Activated CD4-positive, alpha-beta memory T cell treated with anti-CD3 and anti-CD28 coated beads, Interleukin-2, amount 10 ng/mL, durations not matched to agents 7 days and 5 days (primary cell): ENCODE measurements at regions not wholly inside any gene's neighbourhood (a gene's known extent, or its start where the extent isn't known, plus 50 kb on each side); places are given as distances from the start of the nearest gene placed in this dataset.

ENCODE experiments used
- CTCF ChIA-PET: fragments of 350-600 bp; sonication (Branson Sonifier 250); formaldehyde crosslinking; loops from one replicate; lab custom pipeline; 2021; ENCODE audit warnings: antibody characterized with exemption, inconsistent platforms; lab: Charles Lee
- POLR2A ChIA-PET: fragments of 350-600 bp; sonication (Branson Sonifier 250); formaldehyde crosslinking; loops from one replicate; lab custom pipeline; 2021; ENCODE audit warnings: antibody characterized with exemption; lab: Charles Lee
- DNase-seq: peaks from one replicate; pipeline ENCODE4 v3.0.0-alpha.2; 2020
- H3K27ac Mint-ChIP-seq: one replicate; pipeline ENCODE4 v1.8.0; 2021; ENCODE audit warnings: mild to moderate bottlenecking, mixed read lengths
- H3K27me3 Mint-ChIP-seq: one replicate; pipeline ENCODE4 v1.8.0; 2021; ENCODE audit warnings: mixed read lengths
- H3K36me3 Mint-ChIP-seq: one replicate; pipeline ENCODE4 v1.8.0; 2021; ENCODE audit warnings: low read depth, mixed read lengths
- H3K4me1 Mint-ChIP-seq: one replicate; pipeline ENCODE4 v1.8.0; 2021; ENCODE audit warnings: mixed read lengths
- H3K4me3 Mint-ChIP-seq: one replicate; pipeline ENCODE4 v1.8.0; 2021; ENCODE audit warnings: mild to moderate bottlenecking, mixed read lengths
- H3K9me3 Mint-ChIP-seq: one replicate; pipeline ENCODE4 v1.8.0; 2021; ENCODE audit warnings: mixed read lengths

DNA sequence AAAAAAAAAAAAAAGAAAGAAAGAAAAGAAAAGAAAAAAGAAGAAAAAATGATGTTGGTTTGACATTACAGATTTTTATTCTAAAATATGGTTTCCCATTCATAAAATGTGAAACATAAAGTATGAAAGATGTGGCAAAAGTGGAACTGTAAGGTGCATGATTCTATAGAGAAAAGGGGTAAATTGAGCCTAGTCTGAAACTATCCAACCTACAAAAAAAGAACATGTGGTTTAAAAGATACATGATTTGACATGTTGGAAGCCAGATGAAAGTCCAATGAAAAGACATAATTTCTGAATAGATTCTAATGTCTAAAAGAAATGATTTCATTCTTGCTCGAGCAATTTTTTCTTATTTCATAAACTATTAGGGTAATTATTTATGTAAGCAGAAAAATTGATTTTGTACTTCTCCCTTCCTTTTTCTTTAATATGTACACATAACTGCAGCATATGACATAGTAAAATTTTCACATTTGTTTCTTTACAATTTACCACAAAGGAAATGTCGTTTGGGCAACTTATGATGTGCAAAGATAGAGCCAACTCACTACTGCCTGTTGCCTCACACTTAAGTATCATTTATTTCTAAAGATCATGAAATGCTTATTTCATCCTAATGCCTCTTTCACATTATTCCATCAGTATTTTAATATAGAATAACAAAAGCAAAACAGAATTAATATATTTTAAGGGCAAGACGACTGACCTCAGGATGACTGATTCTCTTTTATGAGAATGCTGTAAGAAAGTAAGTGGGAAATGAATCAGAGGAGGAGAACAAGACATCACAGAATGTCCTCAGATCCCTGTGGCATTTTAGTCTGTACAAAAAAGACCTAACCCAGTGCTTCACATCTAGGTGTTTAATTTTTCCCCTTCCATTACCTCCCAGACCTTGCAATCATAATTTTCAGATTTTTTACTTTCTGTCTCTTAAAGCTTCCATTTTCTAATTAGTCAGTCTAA lies 165.8 kb upstream of the HMCN1 start:
- no peaks in the 10 kb centered on the region for H3K27me3 Mint-ChIP-seq
- POLR2A ChIA-PET = interaction anchor here (0.8 to 3.8 kb wide), 6 partner anchors 27 to 411 kb away, joined by 3 to 36 read pairs (median 4); partner anchors contain the start of gene IVNS1ABP
- peak overlapping the region; percentile 34 for H3K27ac Mint-ChIP-seq
- no peak overlapping the region for H3K4me3 Mint-ChIP-seq
- H3K36me3 Mint-ChIP-seq = peaks cover 13% of the 10 kb centered on the region
- no peak for DNase-seq
- CTCF ChIA-PET = interaction anchor here (0.6 to 1.8 kb wide), 4 partner anchors 8 to 330 kb away, joined by 3 to 7 read pairs (median 4); no protein-coding TSS in a partner anchor
- H3K4me1 Mint-ChIP-seq = peaks cover 45% of the 10 kb centered on the region
- H3K9me3 Mint-ChIP-seq = peaks cover 6% of the 10 kb centered on the region

DNA sequence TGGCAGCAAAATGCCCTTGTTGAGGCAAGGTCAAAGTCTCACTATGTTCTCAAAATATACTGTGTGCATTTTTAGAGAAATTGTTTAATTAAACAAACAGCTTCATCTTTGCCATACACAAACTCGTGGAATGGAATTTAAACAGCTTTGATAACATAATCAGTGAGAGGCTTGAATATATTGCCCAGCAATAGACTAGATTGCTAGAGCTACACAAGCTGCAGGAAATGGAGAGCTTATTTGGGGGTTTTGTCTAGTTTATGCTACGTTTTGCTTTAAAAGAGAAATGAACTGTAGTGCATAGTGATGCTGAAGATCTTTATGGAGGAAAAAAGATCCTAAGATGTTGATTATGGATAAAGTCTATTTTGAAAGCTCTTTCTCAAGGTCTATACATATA lies 166.8 kb upstream of the HMCN1 start:
- no peaks in the 10 kb centered on the region for H3K27me3 Mint-ChIP-seq
- no peak overlapping the region for H3K4me3 Mint-ChIP-seq
- peaks cover 6% of the 10 kb centered on the region for H3K9me3 Mint-ChIP-seq
- CTCF ChIA-PET = interaction anchor here (0.7 to 1.8 kb wide), 2 partner anchors 20 to 28 kb away, joined by 4 to 7 read pairs; no protein-coding TSS in a partner anchor
- H3K36me3 Mint-ChIP-seq = peaks cover 18% of the 10 kb centered on the region
- peaks cover 52% of the 10 kb centered on the region for H3K4me1 Mint-ChIP-seq
- H3K27ac Mint-ChIP-seq = peak overlapping the region; percentile 76
- POLR2A ChIA-PET = interaction anchor here (0.8 to 3.8 kb wide), 10 partner anchors 9 to 410 kb away, joined by 3 to 36 read pairs (median 4); partner anchors contain the start of gene IVNS1ABP
- DNase-seq = no peak

DNA sequence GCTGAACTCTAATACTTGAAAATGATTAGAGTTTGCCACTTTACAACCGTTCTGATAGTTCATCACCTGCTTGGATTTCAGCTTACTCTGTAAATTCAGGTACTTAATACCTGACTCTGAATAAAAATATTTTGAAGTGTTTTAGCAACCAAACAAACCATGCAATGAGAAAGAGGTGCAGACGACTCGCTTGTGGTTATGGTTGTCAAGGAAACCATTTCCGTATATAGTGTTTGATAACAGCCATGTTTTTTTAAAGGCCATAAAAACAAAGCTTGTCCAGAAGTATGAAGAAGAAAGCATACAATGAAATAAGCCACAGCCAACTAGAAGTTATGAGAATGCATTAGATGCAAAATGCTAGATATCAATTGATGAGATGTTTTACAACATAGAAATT lies 167.2 kb upstream of the HMCN1 start:
- Mint-ChIP-seq H3K4me1 (peaks cover 56% of the 10 kb centered on the region), H3K9me3 (peaks cover 4% of the 10 kb centered on the region), H3K4me3 (no peak overlapping the region), H3K27ac (peak overlapping the region; percentile 76), H3K27me3 (no peaks in the 10 kb centered on the region), H3K36me3 (peaks cover 16% of the 10 kb centered on the region)
- ChIA-PET CTCF (interaction anchor here (0.8 to 1.8 kb wide), 2 partner anchors 29 to 250 kb away, joined by 3 to 7 read pairs; partner anchors contain the start of gene IVNS1ABP), POLR2A (interaction anchor here (0.7 to 3.8 kb wide), 10 partner anchors 8 to 409 kb away, joined by 3 to 36 read pairs (median 4); partner anchors contain the start of gene IVNS1ABP)
- DNase-seq = peak; percentile 51

DNA sequence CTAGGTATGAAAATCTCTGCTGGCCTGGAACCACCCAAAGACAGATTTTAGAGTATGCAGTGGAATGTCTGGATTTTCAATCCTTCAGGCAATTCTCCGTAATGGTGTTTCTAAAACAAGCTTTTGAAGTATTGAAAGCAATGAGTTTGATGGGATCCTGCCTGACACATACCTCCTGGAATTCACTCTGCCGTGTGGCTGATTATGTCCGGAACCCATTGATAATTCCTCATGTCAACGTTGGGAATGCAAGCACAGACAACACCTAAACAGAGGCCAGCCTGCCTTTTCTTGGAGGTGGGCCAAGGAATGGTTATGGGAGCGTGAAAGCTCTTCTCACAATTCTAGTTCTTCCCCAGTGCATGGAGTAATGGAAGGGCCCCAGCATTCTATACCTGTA lies 168.9 kb upstream of the HMCN1 start:
- no peak overlapping the region for H3K27ac Mint-ChIP-seq
- no peak overlapping the region for H3K4me3 Mint-ChIP-seq
- H3K9me3 Mint-ChIP-seq = peaks cover 2% of the 10 kb centered on the region
- H3K27me3 Mint-ChIP-seq = no peaks in the 10 kb centered on the region
- H3K4me1 Mint-ChIP-seq = peaks cover 71% of the 10 kb centered on the region
- peaks cover 12% of the 10 kb centered on the region for H3K36me3 Mint-ChIP-seq
- DNase-seq = no peak
- ChIA-PET POLR2A (interaction anchor here (3.8 kb wide), 1 partner anchor 248 kb away, joined by 36 read pairs; the partner anchor contains the start of gene IVNS1ABP), CTCF (interaction anchor here (0.8 kb wide), 1 partner anchor 30 kb away, joined by 3 read pairs; no protein-coding TSS in a partner anchor)

DNA sequence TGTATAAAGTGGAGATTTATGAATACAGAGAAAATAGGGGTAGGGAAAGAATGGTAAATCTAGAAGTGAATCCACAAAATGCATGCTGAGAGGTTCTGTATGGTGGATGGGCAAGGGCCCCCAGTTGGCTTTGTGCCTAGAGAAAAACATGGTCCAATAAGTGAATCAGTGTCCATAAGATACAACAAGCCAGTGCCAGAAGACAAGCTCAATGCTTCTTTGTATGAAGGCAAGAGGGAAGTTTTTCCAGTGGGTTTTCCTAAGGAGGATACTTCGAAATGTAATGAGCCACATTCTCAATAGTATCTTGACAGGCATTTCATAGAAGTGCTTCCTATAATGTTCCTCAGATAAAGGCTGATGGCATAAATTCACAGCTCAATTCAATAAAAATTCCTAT lies 169.4 kb upstream of the HMCN1 start:
- POLR2A ChIA-PET = interaction anchor here (3.8 kb wide), 1 partner anchor 248 kb away, joined by 36 read pairs; the partner anchor contains the start of gene IVNS1ABP

DNA sequence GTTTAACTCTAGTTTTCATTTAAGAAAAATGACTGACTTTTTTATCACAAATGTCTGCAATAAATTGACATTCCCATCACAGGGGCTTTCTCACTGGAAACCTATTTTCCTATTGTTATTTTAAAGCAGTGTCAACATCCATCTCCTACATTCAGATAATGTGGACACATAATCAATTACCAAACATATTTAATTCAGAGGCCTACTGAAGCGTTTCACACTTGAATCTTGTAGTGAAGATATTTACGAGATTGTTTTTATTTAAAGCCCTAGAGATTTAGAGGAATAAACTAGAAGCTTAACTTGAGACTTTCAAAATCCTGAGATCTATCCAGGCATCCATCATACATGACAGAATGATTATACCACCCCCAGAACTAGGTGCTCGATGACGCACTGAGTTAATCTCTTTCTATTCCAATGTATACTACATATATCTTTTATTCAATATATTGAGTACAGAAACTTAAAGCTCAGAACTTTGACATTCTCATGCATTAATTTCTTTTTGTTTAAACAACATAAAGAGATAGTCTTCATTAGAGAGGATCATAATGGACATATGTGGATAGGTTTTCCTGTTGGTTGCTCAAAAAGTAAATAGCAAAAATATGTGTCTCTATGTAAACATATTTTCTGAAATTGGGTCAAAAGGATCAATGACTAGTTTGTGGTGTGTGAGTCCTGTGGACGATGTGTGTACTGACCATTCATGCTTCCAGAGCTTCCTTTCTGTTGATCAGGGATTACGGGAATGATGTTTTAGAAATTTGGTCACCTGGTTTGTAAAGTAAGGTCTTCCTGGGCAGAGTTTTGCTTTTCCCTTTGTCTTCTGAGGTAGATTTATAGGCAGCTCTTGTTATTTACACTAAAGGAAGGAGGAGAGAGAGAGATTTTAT lies 171.5 kb upstream of the HMCN1 start:
- H3K27me3 Mint-ChIP-seq = no peaks in the 10 kb centered on the region
- H3K4me3 Mint-ChIP-seq = no peak overlapping the region
- ChIA-PET POLR2A (interaction anchor here (1.3 to 1.4 kb wide), 2 partner anchors 245 to 247 kb away, joined by 4 to 8 read pairs; partner anchors contain the start of gene IVNS1ABP), CTCF (no interaction called here)
- H3K36me3 Mint-ChIP-seq = peaks cover 12% of the 10 kb centered on the region
- no peaks in the 10 kb centered on the region for H3K9me3 Mint-ChIP-seq
- H3K4me1 Mint-ChIP-seq = peaks cover 69% of the 10 kb centered on the region
- DNase-seq = no peak
- peak overlapping the region; percentile 4 for H3K27ac Mint-ChIP-seq

More for the DNA sequence above, 169.4 kb upstream of the HMCN1 start:
- CTCF ChIA-PET = interaction anchor here (0.8 kb wide), 1 partner anchor 30 kb away, joined by 3 read pairs; no protein-coding TSS in a partner anchor
- H3K27ac Mint-ChIP-seq = no peak overlapping the region
- no peak overlapping the region for H3K4me3 Mint-ChIP-seq
- H3K4me1 Mint-ChIP-seq = peaks cover 76% of the 10 kb centered on the region
- H3K36me3 Mint-ChIP-seq = peaks cover 12% of the 10 kb centered on the region
- no peaks in the 10 kb centered on the region for H3K27me3 Mint-ChIP-seq
- peaks cover 2% of the 10 kb centered on the region for H3K9me3 Mint-ChIP-seq
- DNase-seq = no peak

DNA sequence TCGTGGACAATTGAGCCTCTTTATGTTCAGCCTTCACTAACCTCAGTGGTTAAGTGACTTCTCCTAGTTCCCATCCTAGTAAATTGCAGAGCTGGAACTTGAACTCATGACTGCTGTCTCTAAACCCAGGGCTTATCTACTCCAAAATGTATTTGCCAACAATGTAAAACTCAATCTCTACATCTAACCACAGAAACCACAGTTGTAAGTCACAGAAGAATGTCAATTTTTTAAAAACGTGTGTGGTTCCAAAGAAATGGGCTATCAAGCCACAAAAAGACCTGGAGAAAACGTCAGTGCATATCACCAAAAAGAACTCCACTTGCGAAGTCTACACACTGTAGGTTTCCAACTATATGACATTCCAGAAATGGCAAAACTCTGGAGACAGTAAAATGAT lies 172.6 kb upstream of the HMCN1 start:
- ChIA-PET CTCF (no interaction called here), POLR2A (interaction anchor here (1.1 to 3.9 kb wide), 4 partner anchors 75 to 245 kb away, joined by 5 to 62 read pairs (median 10); partner anchors contain the start of gene IVNS1ABP)
- peak overlapping the region; percentile 5 for H3K4me3 Mint-ChIP-seq

DNA sequence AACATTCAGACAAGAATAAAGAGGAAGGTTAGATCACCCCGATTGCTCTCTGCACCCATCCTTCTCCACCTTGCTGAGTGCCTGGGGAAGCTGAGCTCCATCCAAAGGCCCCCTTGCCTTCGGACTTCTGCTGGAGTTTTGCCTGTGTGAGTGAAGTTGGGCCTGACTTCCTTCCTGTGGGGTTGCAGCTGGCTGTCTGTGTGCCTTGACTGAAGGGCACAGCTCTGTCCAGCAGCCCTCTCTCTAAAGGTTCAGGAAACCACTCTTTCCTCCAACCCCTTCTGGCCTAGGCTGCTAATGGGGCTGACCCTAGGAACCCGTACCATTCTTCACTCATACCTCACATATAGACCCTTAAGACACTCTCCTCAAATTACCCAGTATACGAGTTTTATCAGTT lies 173.4 kb upstream of the HMCN1 start:
- no peak for DNase-seq
- ChIA-PET CTCF (interaction anchor here (0.8 to 3.0 kb wide), 10 partner anchors 9 to 755 kb away, joined by 3 to 29 read pairs (median 6); partner anchors contain the start of gene IVNS1ABP), POLR2A (interaction anchor here (0.8 to 3.9 kb wide), 13 partner anchors 9 to 515 kb away, joined by 3 to 62 read pairs (median 5); partner anchors contain the start of genes IVNS1ABP and RNF2)
- H3K9me3 Mint-ChIP-seq = no peaks in the 10 kb centered on the region
- H3K27me3 Mint-ChIP-seq = no peaks in the 10 kb centered on the region
- peaks cover 50% of the 10 kb centered on the region for H3K4me1 Mint-ChIP-seq
- peaks cover 9% of the 10 kb centered on the region for H3K36me3 Mint-ChIP-seq
- no peak overlapping the region for H3K4me3 Mint-ChIP-seq
- peak overlapping the region; percentile 86 for H3K27ac Mint-ChIP-seq

More for the DNA sequence above, 172.6 kb upstream of the HMCN1 start:
- peaks cover 12% of the 10 kb centered on the region for H3K36me3 Mint-ChIP-seq
- H3K4me1 Mint-ChIP-seq = peaks cover 58% of the 10 kb centered on the region
- H3K27me3 Mint-ChIP-seq = no peaks in the 10 kb centered on the region
- no peak for DNase-seq
- no peaks in the 10 kb centered on the region for H3K9me3 Mint-ChIP-seq
- peak overlapping the region; percentile 86 for H3K27ac Mint-ChIP-seq

DNA sequence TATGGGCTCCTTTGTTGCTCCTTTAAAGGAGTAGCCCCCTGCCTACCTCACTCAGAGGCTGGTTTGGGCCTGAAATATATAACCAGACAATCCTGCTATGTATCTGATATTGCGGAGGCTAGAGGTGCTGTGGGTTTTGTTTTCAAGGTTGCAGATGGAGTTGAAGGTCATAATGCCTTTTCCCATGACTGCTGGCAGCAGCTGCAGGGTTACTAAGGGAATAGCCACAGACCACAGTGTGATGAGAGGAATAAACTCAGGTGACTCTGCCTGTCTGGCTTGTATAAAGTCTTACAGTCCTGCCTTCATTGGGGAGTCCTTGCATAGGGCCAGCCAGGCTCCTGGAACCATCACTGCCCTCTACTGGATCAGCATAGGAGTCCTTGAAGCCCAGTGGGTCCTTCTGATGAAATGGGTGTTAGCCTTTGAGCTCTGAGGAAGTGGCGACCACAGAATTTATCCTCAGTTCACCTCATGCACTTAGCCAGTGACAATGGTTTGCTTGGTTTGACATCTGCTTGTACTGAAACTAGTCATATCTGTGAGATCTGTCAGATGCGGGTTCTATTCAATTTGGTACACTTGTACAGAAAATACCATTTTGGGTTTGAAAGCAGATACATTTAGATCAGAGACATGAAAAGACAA lies 174.4 kb upstream of the HMCN1 start:
- no peaks in the 10 kb centered on the region for H3K27me3 Mint-ChIP-seq
- ChIA-PET POLR2A (interaction anchor here (0.8 to 3.9 kb wide), 17 partner anchors 7 to 514 kb away, joined by 3 to 62 read pairs (median 5); partner anchors contain the start of genes IVNS1ABP and RNF2), CTCF (interaction anchor here (0.6 to 3.0 kb wide), 22 partner anchors 10 to 802 kb away, joined by 3 to 29 read pairs (median 4); partner anchors contain the start of genes IVNS1ABP, SWT1 and TRMT1L)
- DNase-seq = peak; percentile 80
- peaks cover 7% of the 10 kb centered on the region for H3K36me3 Mint-ChIP-seq
- peak overlapping the region; percentile 86 for H3K27ac Mint-ChIP-seq
- no peaks in the 10 kb centered on the region for H3K9me3 Mint-ChIP-seq
- H3K4me3 Mint-ChIP-seq = no peak overlapping the region
- peaks cover 48% of the 10 kb centered on the region for H3K4me1 Mint-ChIP-seq

DNA sequence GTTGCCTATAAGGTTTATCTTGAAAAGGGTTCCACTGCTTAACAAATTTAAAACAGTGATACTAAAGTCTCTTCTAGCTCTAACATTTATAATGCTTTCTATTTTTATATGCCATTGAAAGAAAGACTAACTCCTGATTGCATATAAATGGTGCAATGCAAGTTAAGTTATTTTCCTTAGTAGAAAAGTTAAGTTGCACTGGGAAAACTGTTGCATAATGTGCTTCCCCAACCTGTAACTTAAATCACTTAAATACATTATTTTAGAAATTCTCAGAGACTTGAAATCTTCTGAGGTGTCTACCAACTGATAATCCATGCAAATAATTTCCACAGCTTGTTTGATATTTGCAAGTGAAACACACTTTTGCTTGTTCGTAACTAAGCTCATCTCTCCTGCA lies 175.0 kb upstream of the HMCN1 start:
- no peaks in the 10 kb centered on the region for H3K27me3 Mint-ChIP-seq
- no peak for DNase-seq
- peaks cover 7% of the 10 kb centered on the region for H3K36me3 Mint-ChIP-seq
- H3K9me3 Mint-ChIP-seq = no peaks in the 10 kb centered on the region
- peak overlapping the region; percentile 86 for H3K27ac Mint-ChIP-seq
- ChIA-PET POLR2A (interaction anchor here (1.2 to 3.9 kb wide), 11 partner anchors 8 to 245 kb away, joined by 3 to 62 read pairs (median 5); partner anchors contain the start of gene IVNS1ABP), CTCF (interaction anchor here (0.6 to 3.0 kb wide), 15 partner anchors 11 to 728 kb away, joined by 3 to 29 read pairs (median 5); partner anchors contain the start of gene IVNS1ABP)
- no peak overlapping the region for H3K4me3 Mint-ChIP-seq
- peaks cover 48% of the 10 kb centered on the region for H3K4me1 Mint-ChIP-seq

DNA sequence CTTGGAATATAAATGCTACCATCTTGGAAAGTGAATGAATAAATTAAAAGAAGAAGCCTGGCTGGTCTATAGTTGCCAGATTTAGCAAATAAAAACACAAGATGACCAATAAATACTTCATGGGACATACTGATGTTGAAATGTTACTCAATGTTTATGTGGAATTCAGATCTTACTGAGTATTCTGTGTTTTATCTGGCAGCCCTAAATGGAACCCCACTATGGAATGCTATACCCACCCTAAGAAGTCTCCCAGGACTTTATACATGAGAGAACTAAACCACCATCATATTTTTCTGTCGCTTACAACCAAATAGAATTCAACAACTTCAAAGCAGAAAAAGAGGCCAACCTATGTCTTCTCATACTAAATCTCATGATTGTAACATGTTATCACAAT lies 177.6 kb upstream of the HMCN1 start:
- peaks cover 3% of the 10 kb centered on the region for H3K36me3 Mint-ChIP-seq
- H3K27ac Mint-ChIP-seq = no peak overlapping the region
- no peaks in the 10 kb centered on the region for H3K27me3 Mint-ChIP-seq
- no peak overlapping the region for H3K4me3 Mint-ChIP-seq
- H3K9me3 Mint-ChIP-seq = peaks cover 6% of the 10 kb centered on the region
- ChIA-PET POLR2A (interaction anchor here (1.3 kb wide), 1 partner anchor 10 kb away, joined by 3 read pairs; no protein-coding TSS in a partner anchor), CTCF (no interaction called here)
- DNase-seq = no peak
- peaks cover 30% of the 10 kb centered on the region for H3K4me1 Mint-ChIP-seq
